PFSK-1 (cell line): ENCODE measurements at regions not wholly inside any gene's neighbourhood (a gene's known extent, or its start where the extent isn't known, plus 50 kb on each side); places are given as distances from the start of the nearest gene placed in this dataset.

Experiments used
- FOXP2 ChIP-seq: optimal IDR thresholded peaks from 2 replicates; pipeline ENCODE3; 2011; ENCODE audit warnings: borderline replicate concordance, control low read depth, inconsistent platforms; ENCODE audit not compliant: insufficient read depth; ENCODE audit errors: extremely low read length, extremely low read depth
- POLR2AphosphoS5 ChIP-seq: IDR thresholded peaks from 2 replicates; pipeline ENCODE4 v1.6.1; 2012; ENCODE audit warnings: low read depth, mild to moderate bottlenecking, control low read depth, low read length, moderate library complexity
- SIN3A ChIP-seq: IDR thresholded peaks from 2 replicates; pipeline ENCODE4 v1.6.1; 2012; ENCODE audit warnings: mild to moderate bottlenecking, low read length, moderate library complexity, borderline replicate concordance; ENCODE audit not compliant: insufficient read depth
- TAF1 ChIP-seq: IDR thresholded peaks from 2 replicates; pipeline ENCODE4 v1.6.1; 2012; ENCODE audit warnings: low read length, control low read depth, borderline replicate concordance; ENCODE audit not compliant: insufficient read depth
- TF ChIP-seq, protein P1 (sequence below), 2 experiments: IDR thresholded peaks; 2 replicates each; pipeline versions ENCODE4 v1.6.1 to v1.8.0; 2011 to 2012; ENCODE audit warnings: low read depth in 2 of 2, low read length in 2 of 2, control low read depth in 1 of 2, inconsistent platforms in 1 of 2, mild to moderate bottlenecking in 1 of 2, moderate library complexity in 1 of 2; ENCODE audit not compliant: insufficient read depth in 1 of 2

DNA sequence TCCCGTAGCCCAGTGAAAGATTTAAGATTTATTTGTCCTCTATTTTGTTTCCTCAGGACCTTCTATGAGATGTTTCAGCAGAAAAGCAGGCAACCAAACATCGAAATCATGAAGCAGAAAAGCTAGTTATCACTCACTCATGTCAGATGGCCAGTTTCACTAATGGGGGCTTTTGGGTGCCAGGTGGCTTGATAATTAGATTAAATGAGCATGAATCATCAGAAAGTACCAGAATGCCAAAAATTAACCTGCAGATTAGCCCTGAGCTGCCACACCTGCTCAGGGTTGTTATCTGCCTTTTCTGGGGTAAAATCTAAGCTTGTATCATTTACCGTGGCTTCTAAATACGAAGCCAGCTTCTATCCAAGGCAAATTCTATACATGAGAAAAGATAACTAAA lies 1017.5 kb downstream of the XPNPEP1 start:
- no peak for TF ChIP-seq POLR2AphosphoS5
- TF ChIP-seq, protein P1, sequence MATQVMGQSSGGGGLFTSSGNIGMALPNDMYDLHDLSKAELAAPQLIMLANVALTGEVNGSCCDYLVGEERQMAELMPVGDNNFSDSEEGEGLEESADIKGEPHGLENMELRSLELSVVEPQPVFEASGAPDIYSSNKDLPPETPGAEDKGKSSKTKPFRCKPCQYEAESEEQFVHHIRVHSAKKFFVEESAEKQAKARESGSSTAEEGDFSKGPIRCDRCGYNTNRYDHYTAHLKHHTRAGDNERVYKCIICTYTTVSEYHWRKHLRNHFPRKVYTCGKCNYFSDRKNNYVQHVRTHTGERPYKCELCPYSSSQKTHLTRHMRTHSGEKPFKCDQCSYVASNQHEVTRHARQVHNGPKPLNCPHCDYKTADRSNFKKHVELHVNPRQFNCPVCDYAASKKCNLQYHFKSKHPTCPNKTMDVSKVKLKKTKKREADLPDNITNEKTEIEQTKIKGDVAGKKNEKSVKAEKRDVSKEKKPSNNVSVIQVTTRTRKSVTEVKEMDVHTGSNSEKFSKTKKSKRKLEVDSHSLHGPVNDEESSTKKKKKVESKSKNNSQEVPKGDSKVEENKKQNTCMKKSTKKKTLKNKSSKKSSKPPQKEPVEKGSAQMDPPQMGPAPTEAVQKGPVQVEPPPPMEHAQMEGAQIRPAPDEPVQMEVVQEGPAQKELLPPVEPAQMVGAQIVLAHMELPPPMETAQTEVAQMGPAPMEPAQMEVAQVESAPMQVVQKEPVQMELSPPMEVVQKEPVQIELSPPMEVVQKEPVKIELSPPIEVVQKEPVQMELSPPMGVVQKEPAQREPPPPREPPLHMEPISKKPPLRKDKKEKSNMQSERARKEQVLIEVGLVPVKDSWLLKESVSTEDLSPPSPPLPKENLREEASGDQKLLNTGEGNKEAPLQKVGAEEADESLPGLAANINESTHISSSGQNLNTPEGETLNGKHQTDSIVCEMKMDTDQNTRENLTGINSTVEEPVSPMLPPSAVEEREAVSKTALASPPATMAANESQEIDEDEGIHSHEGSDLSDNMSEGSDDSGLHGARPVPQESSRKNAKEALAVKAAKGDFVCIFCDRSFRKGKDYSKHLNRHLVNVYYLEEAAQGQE (IDR thresholded peaks at IDR 0.05; ENCODE audit: insufficient read depth in 1 of 2, low read depth in 2 of 2, low read length in 2 of 2) = no peak
- no peak for TF ChIP-seq SIN3A
- TF ChIP-seq TAF1 = no peak
- TF ChIP-seq FOXP2 = no peak

DNA sequence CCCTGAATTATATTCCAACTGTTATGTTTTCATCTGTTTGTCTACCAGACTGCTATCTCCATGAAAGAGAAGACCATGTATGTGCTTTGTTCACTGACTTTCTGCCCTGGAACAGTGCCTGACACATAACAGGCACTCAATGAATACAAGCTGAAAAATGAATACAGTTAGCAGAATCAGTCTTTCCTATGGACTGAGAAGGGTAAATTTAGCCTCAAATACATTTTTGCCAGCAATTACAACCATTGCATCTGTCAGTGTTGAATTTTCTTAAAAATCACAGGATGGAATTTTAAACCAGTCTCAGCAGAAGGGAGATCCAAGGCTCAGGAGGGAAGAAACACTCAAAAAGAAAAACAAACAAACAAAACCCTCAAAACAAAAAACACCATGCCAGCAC lies 1018.1 kb downstream of the XPNPEP1 start:
- TF ChIP-seq, protein P1 (IDR thresholded peaks at IDR 0.05; ENCODE audit: insufficient read depth in 1 of 2, low read depth in 2 of 2, low read length in 2 of 2) = no peak
- TF ChIP-seq SIN3A (no peak), POLR2AphosphoS5 (no peak), FOXP2 (no peak), TAF1 (no peak)

DNA sequence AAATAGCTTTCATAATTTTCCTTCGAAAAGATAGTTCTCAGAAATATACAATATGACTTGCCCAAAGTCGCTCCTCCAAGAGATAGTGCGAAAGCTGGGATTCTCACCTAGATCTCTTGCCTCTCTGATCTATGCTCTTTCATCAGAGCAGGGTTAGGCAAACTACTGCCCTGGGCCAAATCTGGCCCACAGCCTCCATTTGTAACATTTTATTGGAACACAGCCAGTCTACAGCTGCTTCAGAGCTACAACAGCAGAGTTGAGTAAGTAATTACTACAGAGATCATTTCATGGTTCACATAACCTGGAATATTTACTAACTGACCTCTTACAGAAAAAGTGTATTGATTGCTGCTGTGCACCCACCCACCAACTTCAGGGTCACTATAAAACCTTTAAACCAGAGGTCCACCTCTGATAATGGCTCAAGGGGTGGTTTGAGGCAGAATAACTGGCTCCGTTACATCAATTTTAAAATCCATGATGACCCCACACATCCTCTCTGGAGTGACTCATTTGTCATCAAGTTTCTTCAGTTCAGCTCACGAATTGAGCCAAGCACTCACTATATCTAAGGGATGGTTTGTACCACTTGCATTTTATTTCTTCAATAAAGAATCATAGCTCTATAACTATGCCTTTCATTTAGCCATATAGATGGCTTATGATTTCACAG lies 1019.0 kb downstream of the XPNPEP1 start:
- TF ChIP-seq, protein P1 (IDR thresholded peaks at IDR 0.05; ENCODE audit: insufficient read depth in 1 of 2, low read depth in 2 of 2, low read length in 2 of 2) = no peak
- TF ChIP-seq TAF1 (no peak), SIN3A (no peak)

DNA sequence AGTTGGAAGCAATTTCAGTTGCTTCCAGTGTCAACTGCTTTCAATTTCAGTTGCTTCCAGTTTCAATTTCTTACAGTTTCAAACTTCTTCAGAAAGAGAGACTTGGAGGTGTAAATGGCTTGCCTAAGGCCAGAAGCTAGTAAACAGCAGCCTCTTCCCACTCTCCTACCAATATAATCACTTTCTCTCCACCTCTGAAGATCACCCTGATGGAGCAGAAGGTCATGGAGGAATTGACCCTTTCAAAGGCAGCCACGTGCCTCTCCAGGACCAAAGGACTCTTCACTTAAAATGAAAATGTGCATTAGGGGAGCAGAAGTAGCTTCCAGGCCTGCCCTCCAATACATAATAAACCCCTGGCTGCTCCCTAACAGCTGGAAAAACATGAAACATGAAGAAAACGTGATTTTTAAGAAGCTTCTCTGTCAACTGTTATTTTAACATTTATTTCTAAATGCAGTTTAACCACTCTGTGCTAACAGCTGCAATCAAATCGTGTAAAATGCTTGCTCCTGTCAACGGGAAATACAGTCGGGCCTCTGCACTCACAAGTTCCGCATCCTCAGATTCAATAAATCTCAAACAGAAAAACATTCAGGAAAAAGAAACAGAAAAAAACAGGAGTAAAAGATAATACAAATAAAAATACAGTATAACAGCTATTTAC lies 1020.6 kb downstream of the XPNPEP1 start:
- no peak for TF ChIP-seq TAF1
- TF ChIP-seq FOXP2 = no peak
- TF ChIP-seq SIN3A = no peak
- TF ChIP-seq, protein P1 (IDR thresholded peaks at IDR 0.05; ENCODE audit: insufficient read depth in 1 of 2, low read depth in 2 of 2, low read length in 2 of 2) = no peak
- TF ChIP-seq POLR2AphosphoS5 = no peak
